ENCODE measurements at regions not wholly inside any gene's neighbourhood (a gene's known extent, or its start where the extent isn't known, plus 50 kb on each side); places are given as distances from the start of the nearest gene placed in this dataset.
"Not testable (repeated sequence)": the region's sequence is repeated elsewhere in the genome, so short reads cannot be mapped to it uniquely, and the experiment has no call there.

DNA sequence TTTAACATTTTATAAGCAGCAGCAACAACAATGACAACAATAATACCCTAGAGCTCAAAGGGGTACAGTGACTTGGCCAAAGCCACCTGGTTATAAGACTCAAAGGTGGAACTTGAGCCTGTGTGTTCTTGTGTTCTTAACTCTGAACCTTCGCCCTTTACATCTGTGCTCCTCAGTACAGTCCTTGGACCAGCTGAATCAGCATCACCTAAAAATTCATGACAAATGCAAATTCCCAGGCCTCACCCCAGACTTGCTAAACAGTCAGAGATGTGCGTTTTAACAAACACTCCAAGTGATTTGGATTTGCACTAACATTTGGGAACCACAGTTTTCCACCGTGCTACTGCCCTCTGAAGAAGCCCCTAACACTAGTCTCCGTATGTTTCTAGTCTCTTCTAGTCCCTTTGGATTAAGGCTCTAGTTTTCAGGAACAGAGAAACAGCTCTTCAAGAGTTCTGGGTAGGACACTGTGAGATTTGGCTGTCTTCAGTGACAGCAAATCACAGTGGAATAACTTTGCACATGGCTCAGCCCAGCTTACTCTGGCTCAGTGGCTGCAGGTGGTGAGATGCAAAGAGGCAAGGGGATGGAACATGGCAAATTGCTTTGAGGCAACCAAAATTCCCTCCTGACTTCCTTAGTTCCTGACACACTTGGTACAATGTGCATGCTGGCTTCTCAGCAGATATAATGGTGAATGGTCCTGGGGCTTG is 151.0 kb upstream of the CDH11 start:
- ChIA-PET CTCF (no interaction called here), POLR2A (no interaction called here)
- Mint-ChIP-seq H3K4me3 (no peak overlapping the region), H3K9me3 (peaks cover 7% of the 10 kb centered on the region), H3K27me3 (no peaks in the 10 kb centered on the region), H3K4me1 (no peaks in the 10 kb centered on the region), H3K27ac (no peak overlapping the region), H3K36me3 (ENCODE audit: low read depth) (no peaks in the 10 kb centered on the region)
- DNase-seq, result no peak

DNA sequence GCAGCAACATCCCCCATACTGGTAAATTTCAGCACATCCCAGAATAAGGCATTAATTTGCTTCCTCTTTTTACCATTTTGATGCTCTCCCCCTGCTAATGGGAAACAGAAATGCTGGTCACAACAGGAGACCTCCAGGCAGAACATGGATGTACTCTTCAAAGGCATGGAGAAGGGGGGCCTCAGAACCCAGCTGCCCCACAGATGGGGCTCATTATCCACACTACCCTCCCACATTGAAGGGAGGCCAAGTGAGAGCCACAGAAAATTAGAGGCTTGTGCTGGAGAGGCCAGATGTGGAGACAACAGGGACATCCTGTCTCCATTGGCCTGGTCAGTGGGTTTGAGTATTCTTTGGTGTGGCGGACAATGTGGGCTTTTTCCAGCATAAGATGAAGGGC is 150.1 kb upstream of the CDH11 start:
- H3K36me3 Mint-ChIP-seq (ENCODE audit: low read depth), result no peaks in the 10 kb centered on the region
- no peak overlapping the region for H3K27ac Mint-ChIP-seq
- CTCF ChIA-PET, result no interaction called here
- H3K9me3 Mint-ChIP-seq, result peaks cover 4% of the 10 kb centered on the region
- H3K27me3 Mint-ChIP-seq, result no peaks in the 10 kb centered on the region
- POLR2A ChIA-PET, result no interaction called here
- no peak overlapping the region for H3K4me3 Mint-ChIP-seq
- no peak for DNase-seq
- no peaks in the 10 kb centered on the region for H3K4me1 Mint-ChIP-seq

DNA sequence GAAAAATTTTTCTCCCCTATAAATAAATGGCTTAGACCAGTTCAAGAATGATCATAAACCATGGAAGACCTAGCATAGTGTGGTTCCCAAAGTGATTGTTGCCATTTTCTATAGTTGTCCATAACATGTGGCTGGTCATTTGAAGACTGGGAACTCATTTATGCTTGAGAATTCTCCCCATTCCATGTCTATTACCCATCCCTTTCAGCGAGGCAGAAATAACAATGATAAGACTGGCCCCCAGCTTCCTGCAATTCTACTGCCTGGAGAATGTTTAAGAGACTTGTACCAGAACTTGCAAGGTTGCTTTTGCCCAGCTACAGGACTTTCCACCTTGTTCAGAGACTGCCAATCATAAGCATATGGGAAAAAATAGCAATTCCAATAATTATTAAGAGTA is 146.5 kb upstream of the CDH11 start:
- ChIA-PET CTCF (no interaction called here), POLR2A (no interaction called here)
- peaks cover 11% of the 10 kb centered on the region for H3K9me3 Mint-ChIP-seq
- no peak for DNase-seq
- H3K36me3 Mint-ChIP-seq (ENCODE audit: low read depth), result no peaks in the 10 kb centered on the region
- H3K4me1 Mint-ChIP-seq, result no peaks in the 10 kb centered on the region
- no peak overlapping the region for H3K27ac Mint-ChIP-seq
- no peak overlapping the region for H3K4me3 Mint-ChIP-seq
- H3K27me3 Mint-ChIP-seq, result no peaks in the 10 kb centered on the region

DNA sequence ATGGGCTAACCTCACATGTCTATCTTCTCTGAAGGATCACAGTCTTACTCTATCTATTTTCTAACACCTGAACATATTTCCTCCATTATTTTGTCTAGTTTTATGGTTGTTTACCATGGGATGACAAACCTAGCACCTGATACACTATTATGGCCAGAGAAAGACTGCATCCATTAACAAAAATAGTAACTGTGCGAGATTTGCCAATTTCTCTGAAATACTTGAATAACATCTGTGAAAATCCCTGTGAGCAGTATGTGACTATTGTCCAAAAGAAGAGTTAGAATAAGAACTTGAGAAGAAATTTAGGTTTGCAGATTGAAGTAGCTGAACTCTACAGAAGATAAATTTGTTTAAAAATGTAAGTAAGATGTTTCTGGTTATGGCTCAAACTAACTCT is 142.0 kb upstream of the CDH11 start:
- Mint-ChIP-seq H3K27ac (no peak overlapping the region), H3K27me3 (no peaks in the 10 kb centered on the region)

DNA sequence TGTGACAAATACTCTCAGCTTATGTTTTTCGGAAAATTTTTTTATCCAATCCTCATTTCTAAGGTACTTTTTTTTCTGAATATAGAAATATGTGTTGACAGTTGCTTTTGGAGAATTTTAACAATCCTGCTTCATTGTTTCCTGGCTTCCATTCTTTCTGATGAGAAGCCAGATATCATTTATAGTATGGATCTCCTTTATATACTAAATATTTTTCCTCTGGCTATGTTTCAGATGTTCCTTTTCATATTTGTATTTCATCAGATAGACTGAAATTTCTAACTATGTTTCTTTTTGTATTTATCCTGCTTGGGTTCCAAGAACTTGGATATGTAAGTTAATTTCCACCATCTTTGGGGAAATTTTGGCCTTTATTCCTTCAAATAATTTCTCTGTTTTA is 138.9 kb upstream of the CDH11 start:
- no peak for DNase-seq
- no peak overlapping the region for H3K4me3 Mint-ChIP-seq
- no peak overlapping the region for H3K27ac Mint-ChIP-seq
- H3K36me3 Mint-ChIP-seq (ENCODE audit: low read depth), result no peaks in the 10 kb centered on the region
- CTCF ChIA-PET, result no interaction called here
- no peaks in the 10 kb centered on the region for H3K4me1 Mint-ChIP-seq
- H3K9me3 Mint-ChIP-seq, result peaks cover 13% of the 10 kb centered on the region
- no peaks in the 10 kb centered on the region for H3K27me3 Mint-ChIP-seq
- POLR2A ChIA-PET, result no interaction called here

More for the DNA sequence above, 142.0 kb upstream of the CDH11 start:
- Mint-ChIP-seq H3K4me1 (no peaks in the 10 kb centered on the region), H3K9me3 (peaks cover 11% of the 10 kb centered on the region), H3K36me3 (ENCODE audit: low read depth) (no peaks in the 10 kb centered on the region), H3K4me3 (no peak overlapping the region)
- no peak for DNase-seq
- CTCF ChIA-PET, result no interaction called here
- POLR2A ChIA-PET, result no interaction called here

DNA sequence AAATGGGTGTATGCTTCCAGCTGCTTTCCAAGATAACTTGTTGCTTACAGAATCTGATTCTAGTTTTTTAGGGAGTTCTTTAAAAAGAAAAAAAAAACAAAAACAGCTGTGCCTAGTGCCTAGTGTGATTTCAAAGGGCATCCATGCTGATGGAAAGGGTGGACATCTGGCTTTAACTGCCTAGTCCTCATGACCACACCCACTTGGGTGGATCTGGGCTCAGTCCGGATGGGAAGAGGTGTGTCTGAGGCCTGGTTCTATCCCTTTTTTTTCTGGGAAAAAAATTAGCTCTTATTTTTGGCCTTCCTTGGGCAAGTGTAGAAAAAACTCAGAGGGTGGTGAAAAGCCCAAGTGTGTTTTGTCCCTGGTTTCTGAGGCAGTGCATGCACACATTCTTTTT is 132.3 kb upstream of the CDH11 start:
- Mint-ChIP-seq H3K4me1 (no peaks in the 10 kb centered on the region), H3K9me3 (peaks cover 5% of the 10 kb centered on the region), H3K27ac (no peak overlapping the region), H3K36me3 (ENCODE audit: low read depth) (no peaks in the 10 kb centered on the region), H3K27me3 (no peaks in the 10 kb centered on the region), H3K4me3 (no peak overlapping the region)
- no peak for DNase-seq
- CTCF ChIA-PET, result interaction anchor here (0.7 kb wide), 1 partner anchor 8 kb away, joined by 3 read pairs; no protein-coding TSS in a partner anchor
- POLR2A ChIA-PET, result no interaction called here

DNA sequence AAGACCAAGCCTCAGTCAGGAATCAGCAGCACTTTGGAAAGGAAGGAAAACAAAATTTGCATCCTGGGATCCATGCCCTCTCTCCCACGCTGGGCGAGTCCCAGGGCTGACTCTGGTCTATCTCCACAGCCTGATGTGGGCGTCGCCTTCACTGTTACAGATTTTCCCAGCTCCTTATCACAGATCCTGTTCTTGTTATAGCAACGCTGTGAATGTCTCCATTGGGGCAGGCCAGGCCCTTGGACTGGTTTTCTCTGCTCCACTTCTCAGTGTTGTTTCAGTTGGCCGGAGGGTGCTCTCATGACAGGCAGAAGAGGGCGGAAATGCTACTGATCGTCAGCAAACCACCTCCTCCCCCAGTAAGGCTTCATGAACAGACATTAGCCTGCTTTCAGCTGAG is 127.9 kb upstream of the CDH11 start:
- POLR2A ChIA-PET, result no interaction called here
- CTCF ChIA-PET, result no interaction called here
- H3K27ac Mint-ChIP-seq, result no peak overlapping the region
- no peaks in the 10 kb centered on the region for H3K4me1 Mint-ChIP-seq
- no peaks in the 10 kb centered on the region for H3K36me3 Mint-ChIP-seq (ENCODE audit: low read depth)
- no peak overlapping the region for H3K4me3 Mint-ChIP-seq
- peaks cover 2% of the 10 kb centered on the region for H3K9me3 Mint-ChIP-seq
- DNase-seq, result no peak
- H3K27me3 Mint-ChIP-seq, result no peaks in the 10 kb centered on the region

DNA sequence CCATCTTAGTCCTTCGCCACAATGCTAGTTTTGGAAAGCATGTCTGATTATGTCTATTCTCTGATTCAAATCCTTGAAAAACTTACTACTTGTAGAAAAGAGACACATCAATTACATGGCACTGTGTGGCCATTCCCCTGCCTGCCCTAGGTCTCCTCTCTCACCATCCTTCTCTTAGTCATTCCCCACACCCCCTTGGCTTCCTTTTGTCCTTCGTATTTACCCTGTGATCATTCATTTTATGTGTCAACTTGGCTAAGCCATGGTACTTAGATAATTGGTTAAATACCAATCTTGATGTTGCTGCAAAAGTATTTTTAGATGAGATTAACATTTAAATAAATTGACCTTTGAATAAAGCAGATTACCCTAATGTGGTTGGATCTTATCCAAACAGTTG is 122.9 kb upstream of the CDH11 start:
- Mint-ChIP-seq H3K4me3 (no peak overlapping the region), H3K4me1 (no peaks in the 10 kb centered on the region), H3K9me3 (peaks cover 2% of the 10 kb centered on the region), H3K36me3 (ENCODE audit: low read depth) (no peaks in the 10 kb centered on the region), H3K27me3 (no peaks in the 10 kb centered on the region), H3K27ac (no peak overlapping the region)
- POLR2A ChIA-PET, result no interaction called here
- CTCF ChIA-PET, result no interaction called here
- no peak for DNase-seq

DNA sequence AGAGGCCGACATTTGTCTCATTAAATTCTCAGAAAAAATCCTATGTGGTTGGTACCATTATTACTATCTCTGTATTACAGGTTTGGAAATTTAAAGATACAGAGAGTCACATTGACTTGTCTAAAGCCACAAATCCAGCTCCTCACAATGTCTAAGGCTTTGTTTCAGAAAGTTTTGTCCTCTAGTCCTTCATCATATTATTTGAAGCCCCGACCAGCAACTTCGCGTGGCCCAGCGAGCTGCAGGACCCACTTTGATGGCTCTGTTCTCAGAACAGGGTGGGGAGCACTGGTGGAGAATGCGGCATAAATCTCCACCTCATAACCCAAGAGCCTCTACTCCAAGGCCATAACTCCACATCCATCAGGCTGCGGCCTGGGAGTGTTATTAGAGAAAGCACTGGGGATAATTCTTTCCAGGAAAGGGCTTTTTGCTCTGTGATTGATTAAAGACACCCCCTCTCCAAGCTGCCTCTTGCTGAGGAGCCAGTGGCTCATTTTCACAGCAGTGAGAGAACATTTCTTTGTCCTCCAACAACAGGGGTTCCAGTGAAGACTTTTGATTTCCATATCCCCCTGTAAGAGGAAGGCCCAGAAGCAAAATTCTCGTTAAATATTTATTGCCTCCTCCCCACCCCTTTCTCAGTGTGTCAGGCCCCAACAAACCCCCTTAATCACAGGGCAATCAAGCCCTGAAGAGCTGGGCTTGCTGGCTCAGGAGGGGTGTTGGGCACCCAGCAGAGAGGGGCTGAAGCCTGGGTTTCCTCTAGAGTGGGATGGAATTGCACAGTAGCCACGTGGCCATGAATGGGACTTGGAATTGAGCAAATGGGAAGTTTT is 113.7 kb upstream of the CDH11 start:
- Mint-ChIP-seq H3K9me3 (peaks cover 7% of the 10 kb centered on the region), H3K36me3 (ENCODE audit: low read depth) (no peaks in the 10 kb centered on the region), H3K27ac (no peak overlapping the region), H3K27me3 (no peaks in the 10 kb centered on the region), H3K4me3 (no peak overlapping the region), H3K4me1 (no peaks in the 10 kb centered on the region)
- CTCF ChIA-PET, result no interaction called here
- POLR2A ChIA-PET, result no interaction called here
- DNase-seq, result no peak

DNA sequence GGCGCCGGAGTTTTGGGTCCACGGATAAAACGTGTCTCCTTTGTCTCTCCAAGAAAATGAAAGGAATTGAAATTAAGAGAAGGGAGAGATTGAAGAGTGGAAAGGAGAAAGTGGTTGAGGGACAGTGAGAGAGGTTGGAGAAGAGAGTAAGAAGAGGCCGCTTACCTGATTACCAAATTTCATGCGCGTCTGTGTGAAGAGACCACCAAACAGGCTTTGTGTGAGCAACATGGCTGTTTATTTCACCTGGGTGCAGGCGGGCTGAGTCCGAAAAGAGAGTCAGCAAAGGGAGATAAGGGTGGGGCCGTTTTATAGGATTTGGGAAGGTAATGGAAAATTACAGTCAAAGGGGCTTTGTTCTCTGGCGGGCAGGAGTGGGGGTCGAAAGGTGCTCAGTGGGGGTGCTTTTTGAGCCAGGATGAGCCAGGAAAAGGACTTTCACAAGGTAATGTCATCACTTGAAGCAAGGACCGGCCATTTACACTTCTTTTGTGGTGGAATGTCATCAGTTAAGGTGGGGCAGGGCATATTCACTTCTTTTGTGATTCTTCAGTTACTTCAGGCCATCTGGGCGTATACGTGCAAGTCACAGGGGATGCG is 113.0 kb upstream of the CDH11 start:
- DNase-seq; CTCF ChIA-PET; H3K27ac Mint-ChIP-seq; H3K36me3 Mint-ChIP-seq (ENCODE audit: low read depth); POLR2A ChIA-PET; H3K27me3 Mint-ChIP-seq; H3K4me1 Mint-ChIP-seq; H3K4me3 Mint-ChIP-seq; H3K9me3 Mint-ChIP-seq: not testable (repeated sequence)

DNA sequence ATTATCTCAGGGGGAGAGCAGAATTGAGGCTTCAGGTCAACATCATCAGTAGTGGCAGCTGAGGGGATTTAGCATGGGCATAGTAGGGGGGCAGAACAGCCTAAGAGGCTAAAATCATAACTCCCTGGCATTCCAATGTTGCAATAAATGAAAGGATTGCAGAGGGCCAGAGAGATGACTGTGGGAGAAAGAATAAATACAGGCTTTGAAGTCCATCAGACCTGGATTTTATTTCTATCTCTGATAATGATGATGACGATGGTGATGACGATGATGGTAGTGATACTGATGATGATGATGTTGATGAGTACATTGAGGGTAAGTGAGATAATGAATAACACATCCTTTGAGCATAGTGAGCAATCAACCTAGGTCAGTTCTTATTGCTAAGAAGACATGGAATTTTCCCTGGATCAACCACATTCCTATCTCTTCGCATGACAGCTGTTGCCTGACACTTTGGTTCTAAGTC is 107.4 kb upstream of the CDH11 start:
- ChIA-PET CTCF (no interaction called here), POLR2A (no interaction called here)
- Mint-ChIP-seq H3K4me1 (no peaks in the 10 kb centered on the region), H3K27me3 (no peaks in the 10 kb centered on the region), H3K27ac (no peak overlapping the region), H3K36me3 (ENCODE audit: low read depth) (no peaks in the 10 kb centered on the region), H3K4me3 (no peak overlapping the region), H3K9me3 (peaks cover 21% of the 10 kb centered on the region)
- DNase-seq, result no peak

DNA sequence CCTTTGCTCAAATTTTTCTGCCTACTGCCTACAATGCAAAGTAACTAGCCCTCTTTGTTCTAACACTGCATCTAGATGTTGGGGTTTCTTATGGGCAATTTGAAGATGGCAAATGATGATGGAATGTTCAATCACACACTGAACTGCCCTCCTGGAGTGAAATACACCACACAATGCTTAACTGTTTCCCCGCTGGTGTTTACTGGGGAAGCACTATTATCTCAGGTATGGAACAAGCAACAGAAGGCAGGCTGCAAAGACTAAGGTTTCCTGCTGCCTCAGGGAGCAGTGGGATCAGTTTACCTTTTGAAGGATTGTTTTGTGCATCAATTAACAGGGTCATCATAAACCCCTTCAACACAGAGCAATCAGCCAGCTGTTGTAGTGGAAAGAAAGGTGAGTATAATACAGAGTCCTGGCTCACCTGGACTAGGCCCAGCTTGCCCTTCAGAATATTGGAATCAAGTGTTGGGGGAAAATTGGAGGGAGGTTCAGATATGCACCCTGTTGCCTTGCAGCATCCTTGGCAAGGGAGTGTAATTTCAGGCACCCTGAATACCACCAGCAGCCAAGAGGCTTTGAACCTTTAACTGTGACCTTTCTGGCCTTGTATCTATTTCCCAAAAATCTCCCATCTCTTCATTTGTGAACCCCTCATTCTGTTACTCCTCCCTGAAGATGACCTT is 105.4 kb upstream of the CDH11 start:
- no peaks in the 10 kb centered on the region for H3K27me3 Mint-ChIP-seq
- DNase-seq, result no peak
- CTCF ChIA-PET, result no interaction called here
- POLR2A ChIA-PET, result no interaction called here
- no peak overlapping the region for H3K4me3 Mint-ChIP-seq
- no peaks in the 10 kb centered on the region for H3K4me1 Mint-ChIP-seq
- peaks cover 21% of the 10 kb centered on the region for H3K9me3 Mint-ChIP-seq
- no peaks in the 10 kb centered on the region for H3K36me3 Mint-ChIP-seq (ENCODE audit: low read depth)
- no peak overlapping the region for H3K27ac Mint-ChIP-seq

DNA sequence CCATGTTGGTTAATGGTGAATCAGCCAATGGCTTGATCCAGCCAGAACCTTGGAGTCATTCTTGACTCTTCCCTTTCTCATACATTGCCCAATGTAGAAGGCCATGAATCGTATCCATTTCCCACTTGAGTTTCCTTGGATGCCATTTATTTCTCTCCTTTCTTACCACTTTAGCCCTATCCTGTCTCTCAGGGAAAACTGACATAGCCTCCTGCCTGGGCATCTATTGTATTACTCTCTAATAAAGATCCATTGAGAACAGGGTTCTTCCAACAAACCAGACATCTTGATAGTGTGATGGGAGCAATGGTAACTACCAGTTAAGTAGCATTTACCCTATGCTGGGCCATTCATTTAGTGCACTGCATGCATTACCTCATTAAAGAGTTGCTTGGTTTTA is 104.2 kb upstream of the CDH11 start:
- ChIA-PET CTCF (no interaction called here), POLR2A (no interaction called here)
- H3K27me3 Mint-ChIP-seq, result no peaks in the 10 kb centered on the region
- no peak overlapping the region for H3K27ac Mint-ChIP-seq
- DNase-seq, result no peak
- no peak overlapping the region for H3K4me3 Mint-ChIP-seq
- no peaks in the 10 kb centered on the region for H3K4me1 Mint-ChIP-seq
- no peaks in the 10 kb centered on the region for H3K36me3 Mint-ChIP-seq (ENCODE audit: low read depth)
- peaks cover 16% of the 10 kb centered on the region for H3K9me3 Mint-ChIP-seq

Data from activated CD4-positive, alpha-beta memory T cell treated with anti-CD3 and anti-CD28 coated beads, Interleukin-2, amount 10 ng/mL, durations not matched to agents 7 days and 5 days (primary cell).